Keratinocyte (primary cell): ENCODE measurements at regions not wholly inside any gene's neighbourhood (a gene's known extent, or its start where the extent isn't known, plus 50 kb on each side); places are given as distances from the start of the nearest gene placed in this dataset.

Source experiments
- CTCF ChIP-seq, 3 experiments: IDR thresholded peaks in 1 of 3; conservative IDR thresholded peaks in 1 of 3; optimal IDR thresholded peaks in 1 of 3; 2 replicates in 2 of 3; 3 replicates in 1 of 3; pipeline versions ENCODE3 to v1.5.1; 2011; ENCODE audit warnings: low read length in 3 of 3, mild to moderate bottlenecking in 3 of 3, moderate library complexity in 2 of 3, control low read depth in 1 of 3, inconsistent platforms in 1 of 3; ENCODE audit not compliant: insufficient read depth in 2 of 3; ENCODE audit errors: extremely low read depth in 1 of 3
- EZH2 ChIP-seq: IDR thresholded peaks from one replicate; pipeline ENCODE4 v1.6.1; 2012; ENCODE audit warnings: inconsistent platforms, mild to moderate bottlenecking, low read length, moderate library complexity

- no peak for TF ChIP-seq CTCF (optimal IDR thresholded peaks at IDR 0.05 in 1 of 3, IDR thresholded peaks at IDR 0.05 in 1 of 3, conservative IDR thresholded peaks at IDR 0.05 in 1 of 3; ENCODE audit: extremely low read depth in 1 of 3, insufficient read depth in 2 of 3, low read length in 3 of 3)
- TF ChIP-seq EZH2 = no peak
Observed at GRCh38 chr18:40375837-40376236, 1579.2 kb upstream of the PIK3C3 start.
